Right hindlimb (tissue), 1 donor: ENCODE measurements at regions not wholly inside any gene's neighbourhood (a gene's known extent, or its start where the extent isn't known, plus 50 kb on each side); places are given as distances from the start of the nearest gene placed in this dataset.
"Not testable (repeated sequence)": the region's sequence is repeated elsewhere in the genome, so short reads cannot be mapped to it uniquely, and the experiment has no call there.

Experiments
- DNase-seq: peaks from one replicate; pipeline ENCODE4 v3.0.0-alpha.2; 2018

- no peak for DNase-seq
Measured at GRCh38 chr10:63795094-63795860, 274.1 kb downstream of the REEP3 start.

- DNase-seq: peak; percentile 84
Measured at GRCh38 chr10:63798599-63799498, 277.6 kb downstream of the REEP3 start.

- DNase-seq: no peak
Measured at GRCh38 chr10:63799521-63800300, 278.5 kb downstream of the REEP3 start.

- no peak for DNase-seq
Measured at GRCh38 chr10:63801166-63801565, 280.0 kb downstream of the REEP3 start.

- DNase-seq: no peak
Measured at GRCh38 chr10:63806330-63806729, 285.1 kb downstream of the REEP3 start.

GRCh38 chr10:63812501-63812900, 291.3 kb downstream of the REEP3 start:
- DNase-seq: no peak

- peak; percentile 79 for DNase-seq
Measured at GRCh38 chr10:63819753-63820329, 298.6 kb downstream of the REEP3 start.

GRCh38 chr10:63822496-63822895, 301.3 kb downstream of the REEP3 start:
- DNase-seq: no peak

GRCh38 chr10:63825111-63825510, 303.9 kb downstream of the REEP3 start:
- DNase-seq: no peak

GRCh38 chr10:63825766-63826165, 304.6 kb downstream of the REEP3 start:
- no peak for DNase-seq

GRCh38 chr10:63827018-63827417, 305.8 kb downstream of the REEP3 start:
- DNase-seq: not testable (repeated sequence)

- no peak for DNase-seq
Measured at GRCh38 chr10:63829020-63829419, 307.8 kb downstream of the REEP3 start.

GRCh38 chr10:63829573-63830149, 308.5 kb downstream of the REEP3 start:
- no peak for DNase-seq

GRCh38 chr10:63832686-63833085, 311.5 kb downstream of the REEP3 start:
- DNase-seq: no peak

- no peak for DNase-seq
Measured at GRCh38 chr10:63833411-63834060, 312.3 kb downstream of the REEP3 start.

- DNase-seq: no peak
Measured at GRCh38 chr10:63836666-63837442, 315.7 kb downstream of the REEP3 start.

GRCh38 chr10:63841761-63842160, 320.6 kb downstream of the REEP3 start:
- no peak for DNase-seq

GRCh38 chr10:63843107-63843506, 321.9 kb downstream of the REEP3 start:
- no peak for DNase-seq

GRCh38 chr10:63848871-63849270, 327.7 kb downstream of the REEP3 start:
- DNase-seq: not testable (repeated sequence)

GRCh38 chr10:63862860-63863259, 341.7 kb downstream of the REEP3 start:
- no peak for DNase-seq

GRCh38 chr10:63865210-63865609, 344.0 kb downstream of the REEP3 start:
- no peak for DNase-seq
